Endodermal cell (in vitro differentiated cells): ENCODE measurements at regions not wholly inside any gene's neighbourhood (a gene's known extent, or its start where the extent isn't known, plus 50 kb on each side); places are given as distances from the start of the nearest gene placed in this dataset.

Experiments
- DNase-seq: peaks from one replicate; pipeline ENCODE4 v3.0.0-alpha.2; 2017
- H3K27ac ChIP-seq: 2 replicates; pipeline ENCODE4 v1.5.1; 2013; ENCODE audit warnings: mild to moderate bottlenecking, low read depth, low read length, moderate library complexity
- H3K27me3 ChIP-seq: 2 replicates; pipeline ENCODE4 v1.6.1; 2013; ENCODE audit warnings: mild to moderate bottlenecking, low read length, moderate library complexity; ENCODE audit not compliant: insufficient read depth, control insufficient read depth, poor library complexity, severe bottlenecking
- H3K36me3 ChIP-seq: 2 replicates; pipeline ENCODE4 v1.7.0; 2013; ENCODE audit warnings: mild to moderate bottlenecking, low read length, moderate library complexity; ENCODE audit not compliant: control insufficient read depth, insufficient read depth
- H3K4me1 ChIP-seq: one replicate; pipeline ENCODE4 v1.7.0; 2013; ENCODE audit warnings: low read length; ENCODE audit not compliant: control insufficient read depth, insufficient read depth
- H3K4me3 ChIP-seq: 2 replicates; pipeline ENCODE4 v1.5.1; 2013; ENCODE audit warnings: mild to moderate bottlenecking, low read length, moderate library complexity
- H3K9ac ChIP-seq: 2 replicates; pipeline ENCODE4 v1.6.1; 2013; ENCODE audit warnings: mild to moderate bottlenecking, low read length, moderate library complexity; ENCODE audit not compliant: poor library complexity, severe bottlenecking; ENCODE audit errors: extremely low read depth
- H3K9me3 ChIP-seq: 2 replicates; pipeline ENCODE4 v1.6.1; 2013; ENCODE audit warnings: mild to moderate bottlenecking, low read length, moderate library complexity; ENCODE audit not compliant: control insufficient read depth
- H3K27ac Mint-ChIP-seq: 2 replicates; pipeline ENCODE4 v1.8.0; 2020; ENCODE audit warnings: mixed read lengths
- H3K27me3 Mint-ChIP-seq: 2 replicates; pipeline ENCODE4 v1.8.0; 2021; ENCODE audit warnings: mild to moderate bottlenecking, mixed read lengths; ENCODE audit not compliant: insufficient read depth
- H3K36me3 Mint-ChIP-seq: 2 replicates; pipeline ENCODE4 v1.8.0; 2020; ENCODE audit warnings: low read depth, mixed read lengths
- H3K4me1 Mint-ChIP-seq: 2 replicates; pipeline ENCODE4 v1.8.0; 2020; ENCODE audit warnings: mixed read lengths
- H3K4me3 Mint-ChIP-seq: 2 replicates; pipeline ENCODE4 v1.8.0; 2020; ENCODE audit warnings: mild to moderate bottlenecking, moderate library complexity, mixed read lengths
- H3K9me3 Mint-ChIP-seq: 2 replicates; pipeline ENCODE4 v1.8.0; 2020; ENCODE audit warnings: mild to moderate bottlenecking, mixed read lengths
- WGBS, 2 experiments: methylation state at CpG; one replicate each; pipeline versions ENCODE4 v1.1.5 to v1.1.7; 2013; ENCODE audit warnings: missing lambda C conversion rate in 2 of 2, mixed read lengths in 1 of 2; ENCODE audit not compliant: insufficient coverage in 1 of 2, insufficient read length in 1 of 2; 5-methylcytosine and 5-hydroxymethylcytosine counted together
- TF ChIP-seq, protein P1 (sequence below): fragments of 200-600 bp; sonication (generic); conservative IDR thresholded peaks from 2 replicates; pipeline ENCODE4 v1.5.0; 2021; ENCODE audit warnings: antibody characterized with exemption, mild to moderate bottlenecking

- Histone ChIP-seq H3K27ac (no peak overlapping the region), H3K27me3 (no peaks in the 10 kb centered on the region), H3K4me1 (no peaks in the 10 kb centered on the region), H3K9ac (no peak overlapping the region), H3K4me3 (no peak overlapping the region), H3K36me3 (no peaks in the 10 kb centered on the region), H3K9me3 (no peaks in the 10 kb centered on the region)
- peaks cover 2% of the 10 kb centered on the region for H3K9me3 Mint-ChIP-seq
- TF ChIP-seq, protein P1, sequence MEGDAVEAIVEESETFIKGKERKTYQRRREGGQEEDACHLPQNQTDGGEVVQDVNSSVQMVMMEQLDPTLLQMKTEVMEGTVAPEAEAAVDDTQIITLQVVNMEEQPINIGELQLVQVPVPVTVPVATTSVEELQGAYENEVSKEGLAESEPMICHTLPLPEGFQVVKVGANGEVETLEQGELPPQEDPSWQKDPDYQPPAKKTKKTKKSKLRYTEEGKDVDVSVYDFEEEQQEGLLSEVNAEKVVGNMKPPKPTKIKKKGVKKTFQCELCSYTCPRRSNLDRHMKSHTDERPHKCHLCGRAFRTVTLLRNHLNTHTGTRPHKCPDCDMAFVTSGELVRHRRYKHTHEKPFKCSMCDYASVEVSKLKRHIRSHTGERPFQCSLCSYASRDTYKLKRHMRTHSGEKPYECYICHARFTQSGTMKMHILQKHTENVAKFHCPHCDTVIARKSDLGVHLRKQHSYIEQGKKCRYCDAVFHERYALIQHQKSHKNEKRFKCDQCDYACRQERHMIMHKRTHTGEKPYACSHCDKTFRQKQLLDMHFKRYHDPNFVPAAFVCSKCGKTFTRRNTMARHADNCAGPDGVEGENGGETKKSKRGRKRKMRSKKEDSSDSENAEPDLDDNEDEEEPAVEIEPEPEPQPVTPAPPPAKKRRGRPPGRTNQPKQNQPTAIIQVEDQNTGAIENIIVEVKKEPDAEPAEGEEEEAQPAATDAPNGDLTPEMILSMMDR = no peak
- 86 to 87% methylated on average over 2 of the region's 3 CpGs for WGBS, 2 experiments
- no peak overlapping the region for H3K27ac Mint-ChIP-seq
- no peaks in the 10 kb centered on the region for H3K36me3 Mint-ChIP-seq
- DNase-seq = no peak
- no peak overlapping the region for H3K4me3 Mint-ChIP-seq
- H3K27me3 Mint-ChIP-seq = no peaks in the 10 kb centered on the region
- no peaks in the 10 kb centered on the region for H3K4me1 Mint-ChIP-seq
Observed at GRCh38 chr13:33526718-33527117, 241.2 kb upstream of the STARD13 start.

DNA sequence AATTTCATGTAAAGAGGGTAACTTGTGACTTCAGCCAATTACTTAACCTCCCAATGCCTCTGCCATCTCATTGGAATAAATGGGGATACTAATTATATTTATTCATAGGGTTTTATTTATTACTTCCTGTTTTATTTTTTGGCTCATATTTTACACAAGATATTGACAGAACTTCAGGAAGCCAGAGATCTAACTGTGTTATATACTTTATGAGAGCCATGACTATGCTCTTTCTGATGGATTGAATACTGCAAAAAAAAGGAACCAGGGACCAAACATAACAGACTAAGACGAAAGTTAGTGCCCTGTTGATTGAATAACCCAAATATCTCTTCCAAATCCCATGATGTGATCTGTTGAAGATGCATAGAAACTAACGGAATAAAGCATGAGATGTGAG lies 243.3 kb upstream of the STARD13 start:
- Mint-ChIP-seq H3K9me3 (peaks cover 2% of the 10 kb centered on the region), H3K4me1 (peaks cover 3% of the 10 kb centered on the region), H3K27ac (no peak overlapping the region), H3K27me3 (no peaks in the 10 kb centered on the region), H3K36me3 (no peaks in the 10 kb centered on the region), H3K4me3 (no peak overlapping the region)
- no peak for DNase-seq
- H3K4me3 ChIP-seq = no peak overlapping the region
- H3K27me3 ChIP-seq = no peaks in the 10 kb centered on the region
- H3K27ac ChIP-seq = no peak overlapping the region
- H3K36me3 ChIP-seq = no peaks in the 10 kb centered on the region
- no peak overlapping the region for H3K9ac ChIP-seq
- TF ChIP-seq, protein P1 = no peak
- no peaks in the 10 kb centered on the region for H3K4me1 ChIP-seq
- 92 to 100% methylated on average over 1 to 2 of the region's 2 CpGs for WGBS, 2 experiments
- no peaks in the 10 kb centered on the region for H3K9me3 ChIP-seq

- Histone ChIP-seq H3K4me1 (no peaks in the 10 kb centered on the region), H3K9ac (no peak overlapping the region), H3K9me3 (no peaks in the 10 kb centered on the region), H3K36me3 (no peaks in the 10 kb centered on the region), H3K27me3 (no peaks in the 10 kb centered on the region), H3K27ac (no peak overlapping the region), H3K4me3 (no peak overlapping the region)
- peaks cover 3% of the 10 kb centered on the region for H3K4me1 Mint-ChIP-seq
- H3K27ac Mint-ChIP-seq = no peak overlapping the region
- TF ChIP-seq, protein P1 = no peak
- H3K9me3 Mint-ChIP-seq = peaks cover 2% of the 10 kb centered on the region
- no peak overlapping the region for H3K4me3 Mint-ChIP-seq
- H3K36me3 Mint-ChIP-seq = no peaks in the 10 kb centered on the region
- DNase-seq = no peak
- H3K27me3 Mint-ChIP-seq = no peaks in the 10 kb centered on the region
Observed at GRCh38 chr13:33531484-33531883, 245.9 kb upstream of the STARD13 start.
